Transverse colon (tissue), 3 donors: ENCODE measurements at regions not wholly inside any gene's neighbourhood (a gene's known extent, or its start where the extent isn't known, plus 50 kb on each side); places are given as distances from the start of the nearest gene placed in this dataset.

Experiments used
- POLR2A ChIP-seq: fragments of 450-650 bp; IDR thresholded peaks from one replicate; pipeline ENCODE4 v1.6.1; 2016; ENCODE audit warnings: antibody characterized with exemption, mild to moderate bottlenecking, moderate library complexity
- TF ChIP-seq, protein P1 (sequence below), 5 experiments: fragments of 200-600 bp in 3 of 5; fragments of 450-650 bp in 2 of 5; sonication (generic) in 3 of 5; IDR thresholded peaks; 1 replicate in 2 of 5; 2 replicates in 3 of 5; pipeline ENCODE4 v1.5.1; 2016 to 2017; ENCODE audit warnings: antibody characterized with exemption in 5 of 5, inconsistent platforms in 3 of 5, mild to moderate bottlenecking in 2 of 5, moderate library complexity in 1 of 5

GRCh38 chr14:35205737-35206136, 83.4 kb downstream of the PRORP start:
- TF ChIP-seq POLR2A, result no peak
- TF ChIP-seq, protein P1, sequence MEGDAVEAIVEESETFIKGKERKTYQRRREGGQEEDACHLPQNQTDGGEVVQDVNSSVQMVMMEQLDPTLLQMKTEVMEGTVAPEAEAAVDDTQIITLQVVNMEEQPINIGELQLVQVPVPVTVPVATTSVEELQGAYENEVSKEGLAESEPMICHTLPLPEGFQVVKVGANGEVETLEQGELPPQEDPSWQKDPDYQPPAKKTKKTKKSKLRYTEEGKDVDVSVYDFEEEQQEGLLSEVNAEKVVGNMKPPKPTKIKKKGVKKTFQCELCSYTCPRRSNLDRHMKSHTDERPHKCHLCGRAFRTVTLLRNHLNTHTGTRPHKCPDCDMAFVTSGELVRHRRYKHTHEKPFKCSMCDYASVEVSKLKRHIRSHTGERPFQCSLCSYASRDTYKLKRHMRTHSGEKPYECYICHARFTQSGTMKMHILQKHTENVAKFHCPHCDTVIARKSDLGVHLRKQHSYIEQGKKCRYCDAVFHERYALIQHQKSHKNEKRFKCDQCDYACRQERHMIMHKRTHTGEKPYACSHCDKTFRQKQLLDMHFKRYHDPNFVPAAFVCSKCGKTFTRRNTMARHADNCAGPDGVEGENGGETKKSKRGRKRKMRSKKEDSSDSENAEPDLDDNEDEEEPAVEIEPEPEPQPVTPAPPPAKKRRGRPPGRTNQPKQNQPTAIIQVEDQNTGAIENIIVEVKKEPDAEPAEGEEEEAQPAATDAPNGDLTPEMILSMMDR (IDR thresholded peaks at IDR 0.05), result no peak
